ENCODE measurements at regions not wholly inside any gene's neighbourhood (a gene's known extent, or its start where the extent isn't known, plus 50 kb on each side); places are given as distances from the start of the nearest gene placed in this dataset.

GRCh38 chr12:111030800-111031199, 110.4 kb upstream of the MYL2 start:
- WGBS, 2 experiments (ENCODE audit: insufficient coverage in 2 of 2): 57 to 81% methylated on average over 1 to 5 of the region's 5 CpGs
- Histone ChIP-seq H3K9me3 (ENCODE audit: control insufficient read depth, low read length) (no peaks in the 10 kb centered on the region), H3K36me3 (ENCODE audit: control insufficient read depth, insufficient read depth, low read length) (no peaks in the 10 kb centered on the region), H3K27ac (ENCODE audit: low read depth, low read length, severe bottlenecking) (no peak overlapping the region), H3K4me3 (ENCODE audit: extremely low read depth, insufficient read depth, low read length, poor library complexity, severe bottlenecking) (no peak overlapping the region), H3K4me1 (ENCODE audit: control insufficient read depth, insufficient read depth, low read length, poor library complexity, severe bottlenecking) (peaks cover 9% of the 10 kb centered on the region)

DNA sequence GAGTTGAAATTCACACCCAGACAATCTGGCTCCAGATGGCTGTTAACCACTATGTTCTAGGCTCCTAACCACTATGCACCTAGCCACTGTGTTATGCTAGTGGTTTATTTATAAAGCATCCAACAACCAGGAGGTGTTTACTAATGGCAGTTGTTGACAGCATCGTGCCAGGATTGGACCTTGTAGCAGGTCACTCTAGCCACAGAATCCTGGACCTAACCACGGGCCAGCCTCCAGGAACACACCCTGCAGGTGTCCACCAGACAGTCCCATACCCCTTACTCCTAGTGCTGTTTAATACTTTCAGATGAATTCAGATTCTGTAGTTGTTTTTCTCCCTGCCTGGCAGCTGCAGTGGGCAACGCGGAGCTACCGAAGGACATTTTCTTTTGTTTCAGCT, 109.4 kb upstream of the MYL2 start:
- 39 to 41% methylated on average over 4 of the region's 5 CpGs for WGBS, 2 experiments (ENCODE audit: insufficient coverage in 2 of 2)
- no peaks in the 10 kb centered on the region for H3K36me3 ChIP-seq (ENCODE audit: control insufficient read depth, insufficient read depth, low read length)
- no peaks in the 10 kb centered on the region for H3K4me1 ChIP-seq (ENCODE audit: control insufficient read depth, insufficient read depth, low read length, poor library complexity, severe bottlenecking)
- H3K4me3 ChIP-seq (ENCODE audit: extremely low read depth, insufficient read depth, low read length, poor library complexity, severe bottlenecking): no peak overlapping the region
- no peaks in the 10 kb centered on the region for H3K9me3 ChIP-seq (ENCODE audit: control insufficient read depth, low read length)
- no peak overlapping the region for H3K27ac ChIP-seq (ENCODE audit: low read depth, low read length, severe bottlenecking)

GRCh38 chr12:111029305-111029704, 108.9 kb upstream of the MYL2 start:
- Histone ChIP-seq H3K4me3 (ENCODE audit: extremely low read depth, insufficient read depth, low read length, poor library complexity, severe bottlenecking) (no peak overlapping the region), H3K9me3 (ENCODE audit: control insufficient read depth, low read length) (no peaks in the 10 kb centered on the region), H3K4me1 (ENCODE audit: control insufficient read depth, insufficient read depth, low read length, poor library complexity, severe bottlenecking) (no peaks in the 10 kb centered on the region), H3K27ac (ENCODE audit: low read depth, low read length, severe bottlenecking) (no peak overlapping the region), H3K36me3 (ENCODE audit: control insufficient read depth, insufficient read depth, low read length) (no peaks in the 10 kb centered on the region)
- 78 to 98% methylated on average over 3 of the region's 4 CpGs for WGBS, 2 experiments (ENCODE audit: insufficient coverage in 2 of 2)

DNA sequence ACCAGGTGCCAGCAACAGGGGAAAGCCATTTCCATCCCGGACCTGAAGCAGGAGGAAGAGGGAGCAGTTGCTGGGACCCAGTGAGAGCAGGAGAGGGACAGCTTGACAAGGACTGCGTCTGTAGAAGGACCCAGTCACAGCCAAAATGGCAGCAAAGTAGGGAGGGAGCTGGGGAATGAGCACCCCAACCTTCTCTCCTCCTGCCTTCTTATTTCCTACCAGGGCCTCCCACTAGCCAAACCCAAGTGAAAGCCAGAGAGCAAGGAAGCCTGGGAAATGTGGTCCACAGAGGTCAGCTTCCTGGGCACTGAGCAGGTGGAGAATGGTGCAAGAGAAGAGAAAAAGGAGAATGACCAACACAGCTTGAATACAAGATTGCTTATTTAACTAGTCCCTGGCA, 108.5 kb upstream of the MYL2 start:
- Histone ChIP-seq H3K4me3 (ENCODE audit: extremely low read depth, insufficient read depth, low read length, poor library complexity, severe bottlenecking) (no peak overlapping the region), H3K9me3 (ENCODE audit: control insufficient read depth, low read length) (no peaks in the 10 kb centered on the region), H3K27ac (ENCODE audit: low read depth, low read length, severe bottlenecking) (no peak overlapping the region), H3K4me1 (ENCODE audit: control insufficient read depth, insufficient read depth, low read length, poor library complexity, severe bottlenecking) (no peaks in the 10 kb centered on the region), H3K36me3 (ENCODE audit: control insufficient read depth, insufficient read depth, low read length) (no peaks in the 10 kb centered on the region)
- WGBS, 2 experiments (ENCODE audit: insufficient coverage in 2 of 2): 64 to 73% methylated on average over 2 of the region's 2 CpGs

- no peak overlapping the region for H3K27ac ChIP-seq (ENCODE audit: low read depth, low read length, severe bottlenecking)
- no peaks in the 10 kb centered on the region for H3K4me1 ChIP-seq (ENCODE audit: control insufficient read depth, insufficient read depth, low read length, poor library complexity, severe bottlenecking)
- 67% methylated on average over 1 of the region's 3 CpGs; no CpG with 5 or more reads in 1 of the 2 experiments for WGBS, 2 experiments (ENCODE audit: insufficient coverage in 2 of 2)
- H3K4me3 ChIP-seq (ENCODE audit: extremely low read depth, insufficient read depth, low read length, poor library complexity, severe bottlenecking): no peak overlapping the region
- no peaks in the 10 kb centered on the region for H3K9me3 ChIP-seq (ENCODE audit: control insufficient read depth, low read length)
- H3K36me3 ChIP-seq (ENCODE audit: control insufficient read depth, insufficient read depth, low read length): no peaks in the 10 kb centered on the region
These were observed 107.1 kb upstream of the MYL2 start for GRCh38 chr12:111027431-111027830.

- H3K4me1 ChIP-seq (ENCODE audit: control insufficient read depth, insufficient read depth, low read length, poor library complexity, severe bottlenecking): no peaks in the 10 kb centered on the region
- no peaks in the 10 kb centered on the region for H3K36me3 ChIP-seq (ENCODE audit: control insufficient read depth, insufficient read depth, low read length)
- H3K9me3 ChIP-seq (ENCODE audit: control insufficient read depth, low read length): no peaks in the 10 kb centered on the region
- WGBS, 2 experiments (ENCODE audit: insufficient coverage in 2 of 2): 52 to 72% methylated on average over 6 of the region's 8 CpGs
- no peak overlapping the region for H3K4me3 ChIP-seq (ENCODE audit: extremely low read depth, insufficient read depth, low read length, poor library complexity, severe bottlenecking)
- no peak overlapping the region for H3K27ac ChIP-seq (ENCODE audit: low read depth, low read length, severe bottlenecking)
These were observed 105.5 kb upstream of the MYL2 start for GRCh38 chr12:111025792-111026430.

DNA sequence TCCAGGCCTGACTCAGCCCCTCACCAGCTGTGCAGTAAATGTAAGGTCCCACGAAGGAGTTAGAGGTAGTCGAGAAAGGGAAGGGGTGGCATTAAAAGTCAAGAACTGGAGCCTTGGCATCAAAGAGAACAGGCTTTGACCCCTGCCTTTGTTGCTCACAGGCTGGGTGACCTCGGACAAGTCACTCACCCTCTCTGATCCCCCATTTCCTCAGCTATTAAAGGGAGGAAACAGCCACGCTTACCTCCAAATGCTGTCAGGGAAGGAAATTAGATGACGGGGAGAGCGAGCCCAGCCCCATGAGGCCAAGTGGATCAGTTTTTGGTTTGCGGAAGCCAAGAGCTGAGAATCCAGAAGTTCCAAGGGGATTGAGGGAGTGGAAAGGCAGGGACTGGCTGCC, 104.9 kb upstream of the MYL2 start:
- 87% methylated on average over 4 to 6 of the region's 7 CpGs for WGBS, 2 experiments (ENCODE audit: insufficient coverage in 2 of 2)
- Histone ChIP-seq H3K4me1 (ENCODE audit: control insufficient read depth, insufficient read depth, low read length, poor library complexity, severe bottlenecking) (no peaks in the 10 kb centered on the region), H3K36me3 (ENCODE audit: control insufficient read depth, insufficient read depth, low read length) (no peaks in the 10 kb centered on the region), H3K27ac (ENCODE audit: low read depth, low read length, severe bottlenecking) (no peak overlapping the region), H3K4me3 (ENCODE audit: extremely low read depth, insufficient read depth, low read length, poor library complexity, severe bottlenecking) (no peak overlapping the region), H3K9me3 (ENCODE audit: control insufficient read depth, low read length) (no peaks in the 10 kb centered on the region)

DNA sequence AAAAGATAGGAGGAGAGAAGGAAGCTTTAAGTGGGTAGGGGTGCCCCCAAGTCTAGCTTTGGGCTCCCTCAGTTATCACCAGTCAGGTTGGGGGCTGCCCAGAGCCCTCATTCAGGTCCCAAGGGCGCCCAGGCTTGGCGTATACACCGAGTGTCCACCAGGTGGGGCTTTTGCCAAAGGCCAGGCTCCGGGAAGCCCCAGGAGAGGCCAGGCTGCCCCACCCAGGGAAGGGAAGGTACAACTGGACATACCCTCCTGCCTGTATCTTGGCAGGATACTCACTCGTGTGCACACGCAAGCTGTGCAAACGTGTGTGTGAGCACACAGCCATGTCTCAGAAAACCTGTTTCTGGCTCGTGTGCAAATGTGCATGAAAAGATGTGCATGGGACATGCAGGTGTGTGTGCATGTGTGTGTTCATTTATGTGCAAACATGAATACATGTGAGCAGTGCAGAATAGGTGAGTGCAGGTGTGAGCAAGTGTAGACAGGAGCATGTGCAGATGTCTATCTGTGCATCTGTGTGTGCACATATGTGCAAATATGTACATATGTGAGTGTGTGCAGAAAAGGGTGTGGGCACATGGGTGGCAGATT, 103.9 kb upstream of the MYL2 start:
- H3K9me3 ChIP-seq (ENCODE audit: control insufficient read depth, low read length): no peaks in the 10 kb centered on the region
- H3K4me1 ChIP-seq (ENCODE audit: control insufficient read depth, insufficient read depth, low read length, poor library complexity, severe bottlenecking): no peaks in the 10 kb centered on the region
- no peak overlapping the region for H3K27ac ChIP-seq (ENCODE audit: low read depth, low read length, severe bottlenecking)
- H3K36me3 ChIP-seq (ENCODE audit: control insufficient read depth, insufficient read depth, low read length): no peaks in the 10 kb centered on the region
- 6 to 9% methylated on average over 8 of the region's 8 CpGs for WGBS, 2 experiments (ENCODE audit: insufficient coverage in 2 of 2)
- H3K4me3 ChIP-seq (ENCODE audit: extremely low read depth, insufficient read depth, low read length, poor library complexity, severe bottlenecking): no peak overlapping the region

DNA sequence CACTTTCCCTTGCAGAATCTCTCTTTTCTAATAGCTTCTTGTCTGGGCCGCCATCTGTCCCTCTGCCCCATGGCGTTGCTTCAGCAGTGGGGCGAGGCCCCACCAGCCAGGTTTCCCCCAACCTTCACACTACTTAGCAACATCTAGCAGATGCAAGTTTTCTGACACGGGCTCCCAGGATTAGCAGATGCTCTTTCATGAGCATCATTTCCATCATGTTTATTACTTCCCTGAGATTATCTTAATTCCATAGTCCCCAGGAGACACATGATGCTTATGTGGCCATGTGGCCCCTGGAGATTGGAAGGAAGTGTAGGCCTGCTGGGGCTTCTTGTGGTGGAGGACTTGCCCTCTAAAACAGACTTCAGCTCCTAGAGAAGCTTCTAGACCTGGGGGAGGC, 102.0 kb upstream of the MYL2 start:
- Histone ChIP-seq H3K9me3 (ENCODE audit: control insufficient read depth, low read length) (no peaks in the 10 kb centered on the region), H3K4me1 (ENCODE audit: control insufficient read depth, insufficient read depth, low read length, poor library complexity, severe bottlenecking) (no peaks in the 10 kb centered on the region), H3K36me3 (ENCODE audit: control insufficient read depth, insufficient read depth, low read length) (no peaks in the 10 kb centered on the region), H3K4me3 (ENCODE audit: extremely low read depth, insufficient read depth, low read length, poor library complexity, severe bottlenecking) (no peak overlapping the region), H3K27ac (ENCODE audit: low read depth, low read length, severe bottlenecking) (no peak overlapping the region)
- 89 to 97% methylated on average over 4 of the region's 4 CpGs for WGBS, 2 experiments (ENCODE audit: insufficient coverage in 2 of 2)

- peaks cover 6% of the 10 kb centered on the region for H3K9me3 ChIP-seq (ENCODE audit: control insufficient read depth, low read length)
- no peak overlapping the region for H3K4me3 ChIP-seq (ENCODE audit: extremely low read depth, insufficient read depth, low read length, poor library complexity, severe bottlenecking)
- no peaks in the 10 kb centered on the region for H3K4me1 ChIP-seq (ENCODE audit: control insufficient read depth, insufficient read depth, low read length, poor library complexity, severe bottlenecking)
- H3K36me3 ChIP-seq (ENCODE audit: control insufficient read depth, insufficient read depth, low read length): no peaks in the 10 kb centered on the region
- 72 to 86% methylated on average over 4 to 6 of the region's 6 CpGs for WGBS, 2 experiments (ENCODE audit: insufficient coverage in 2 of 2)
- no peak overlapping the region for H3K27ac ChIP-seq (ENCODE audit: low read depth, low read length, severe bottlenecking)
These were observed 94.2 kb upstream of the MYL2 start for GRCh38 chr12:111014547-111014946.

DNA sequence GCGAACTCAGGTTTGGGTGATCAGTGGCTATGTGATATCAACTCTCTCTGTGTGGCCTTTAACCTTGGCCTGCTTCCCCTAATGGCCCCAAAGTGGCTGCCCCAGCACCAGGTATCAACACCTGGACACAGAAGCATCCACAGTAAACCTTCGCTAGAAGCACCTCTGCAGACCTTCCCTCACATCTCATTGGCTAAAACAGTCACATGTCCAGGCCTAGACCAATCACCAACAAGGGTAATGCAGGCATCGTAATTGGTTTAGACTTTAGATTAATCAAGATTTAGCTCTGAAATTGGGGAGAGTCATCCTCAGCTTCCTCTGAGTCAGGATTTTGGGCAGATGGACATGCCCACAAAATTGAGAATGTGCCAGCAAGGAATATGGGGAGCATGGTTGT, 92.5 kb upstream of the MYL2 start:
- no peak overlapping the region for H3K4me3 ChIP-seq (ENCODE audit: extremely low read depth, insufficient read depth, low read length, poor library complexity, severe bottlenecking)
- 79 to 94% methylated on average over 2 to 3 of the region's 3 CpGs for WGBS, 2 experiments (ENCODE audit: insufficient coverage in 2 of 2)

More for the DNA sequence above, 92.5 kb upstream of the MYL2 start:
- Histone ChIP-seq H3K4me1 (ENCODE audit: control insufficient read depth, insufficient read depth, low read length, poor library complexity, severe bottlenecking) (no peaks in the 10 kb centered on the region), H3K27ac (ENCODE audit: low read depth, low read length, severe bottlenecking) (no peak overlapping the region), H3K9me3 (ENCODE audit: control insufficient read depth, low read length) (peaks cover 6% of the 10 kb centered on the region), H3K36me3 (ENCODE audit: control insufficient read depth, insufficient read depth, low read length) (no peaks in the 10 kb centered on the region)

All from mesodermal cell (in vitro differentiated cells).